PFSK-1 (cell line): ENCODE measurements at regions not wholly inside any gene's neighbourhood (a gene's known extent, or its start where the extent isn't known, plus 50 kb on each side); places are given as distances from the start of the nearest gene placed in this dataset.

ENCODE experiments used
- POLR2AphosphoS5 ChIP-seq: IDR thresholded peaks from 2 replicates; pipeline ENCODE4 v1.6.1; 2012; ENCODE audit warnings: low read depth, mild to moderate bottlenecking, control low read depth, low read length, moderate library complexity
- TAF1 ChIP-seq: IDR thresholded peaks from 2 replicates; pipeline ENCODE4 v1.6.1; 2012; ENCODE audit warnings: low read length, control low read depth, borderline replicate concordance; ENCODE audit not compliant: insufficient read depth
- TF ChIP-seq, protein P1 (sequence below), 2 experiments: IDR thresholded peaks; 2 replicates each; pipeline versions ENCODE4 v1.6.1 to v1.8.0; 2011 to 2012; ENCODE audit warnings: low read depth in 2 of 2, low read length in 2 of 2, control low read depth in 1 of 2, inconsistent platforms in 1 of 2, mild to moderate bottlenecking in 1 of 2, moderate library complexity in 1 of 2; ENCODE audit not compliant: insufficient read depth in 1 of 2

DNA sequence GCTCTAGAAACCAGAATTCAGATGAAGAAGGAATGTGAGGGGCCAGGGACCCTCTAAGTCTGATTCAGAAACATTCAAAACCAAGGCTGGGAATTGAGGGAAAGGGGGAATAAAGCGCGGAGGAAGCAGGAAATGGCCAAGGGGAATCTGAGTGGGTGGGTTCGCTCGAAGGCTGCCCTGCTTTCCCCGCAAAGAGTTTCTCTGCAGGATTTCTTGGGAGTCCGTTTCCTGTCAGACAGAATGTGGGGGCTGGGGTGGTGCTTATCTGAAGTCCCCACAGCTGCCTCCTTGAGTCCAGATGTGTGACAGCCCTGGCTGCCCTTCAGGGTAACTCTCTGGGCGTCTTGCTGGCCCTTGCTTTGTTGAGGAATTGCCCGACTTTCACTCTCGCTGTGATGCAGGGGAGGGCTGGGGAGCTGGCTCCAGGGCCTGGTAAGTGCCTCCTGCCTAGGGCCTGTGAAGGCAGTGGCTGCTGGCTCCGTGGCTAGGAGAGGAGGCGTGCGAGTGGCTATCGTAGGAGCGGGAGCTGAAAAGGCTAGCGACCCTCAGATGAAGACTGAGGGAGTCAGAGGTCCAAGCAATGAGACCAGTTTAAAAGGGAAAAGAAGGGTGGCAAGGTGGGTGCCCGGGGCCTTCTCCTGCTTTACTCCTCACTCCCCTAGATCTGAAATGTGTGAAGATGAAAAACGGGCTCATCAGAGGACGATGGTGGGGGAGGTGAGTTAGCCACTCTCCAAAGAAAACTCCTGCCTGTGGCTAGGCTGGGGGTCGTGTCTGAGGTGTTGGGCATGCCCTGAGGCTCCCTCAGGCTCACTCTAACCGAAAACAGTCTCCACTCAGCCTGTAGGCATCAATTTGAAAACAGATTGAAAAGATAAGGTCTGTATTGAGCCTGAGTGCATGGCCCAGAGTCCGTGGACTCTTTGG lies 143.9 kb upstream of the UMPS start:
- TF ChIP-seq TAF1 (no peak), POLR2AphosphoS5 (no peak)
- TF ChIP-seq, protein P1, sequence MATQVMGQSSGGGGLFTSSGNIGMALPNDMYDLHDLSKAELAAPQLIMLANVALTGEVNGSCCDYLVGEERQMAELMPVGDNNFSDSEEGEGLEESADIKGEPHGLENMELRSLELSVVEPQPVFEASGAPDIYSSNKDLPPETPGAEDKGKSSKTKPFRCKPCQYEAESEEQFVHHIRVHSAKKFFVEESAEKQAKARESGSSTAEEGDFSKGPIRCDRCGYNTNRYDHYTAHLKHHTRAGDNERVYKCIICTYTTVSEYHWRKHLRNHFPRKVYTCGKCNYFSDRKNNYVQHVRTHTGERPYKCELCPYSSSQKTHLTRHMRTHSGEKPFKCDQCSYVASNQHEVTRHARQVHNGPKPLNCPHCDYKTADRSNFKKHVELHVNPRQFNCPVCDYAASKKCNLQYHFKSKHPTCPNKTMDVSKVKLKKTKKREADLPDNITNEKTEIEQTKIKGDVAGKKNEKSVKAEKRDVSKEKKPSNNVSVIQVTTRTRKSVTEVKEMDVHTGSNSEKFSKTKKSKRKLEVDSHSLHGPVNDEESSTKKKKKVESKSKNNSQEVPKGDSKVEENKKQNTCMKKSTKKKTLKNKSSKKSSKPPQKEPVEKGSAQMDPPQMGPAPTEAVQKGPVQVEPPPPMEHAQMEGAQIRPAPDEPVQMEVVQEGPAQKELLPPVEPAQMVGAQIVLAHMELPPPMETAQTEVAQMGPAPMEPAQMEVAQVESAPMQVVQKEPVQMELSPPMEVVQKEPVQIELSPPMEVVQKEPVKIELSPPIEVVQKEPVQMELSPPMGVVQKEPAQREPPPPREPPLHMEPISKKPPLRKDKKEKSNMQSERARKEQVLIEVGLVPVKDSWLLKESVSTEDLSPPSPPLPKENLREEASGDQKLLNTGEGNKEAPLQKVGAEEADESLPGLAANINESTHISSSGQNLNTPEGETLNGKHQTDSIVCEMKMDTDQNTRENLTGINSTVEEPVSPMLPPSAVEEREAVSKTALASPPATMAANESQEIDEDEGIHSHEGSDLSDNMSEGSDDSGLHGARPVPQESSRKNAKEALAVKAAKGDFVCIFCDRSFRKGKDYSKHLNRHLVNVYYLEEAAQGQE (IDR thresholded peaks at IDR 0.05; ENCODE audit: insufficient read depth in 1 of 2, low read depth in 2 of 2, low read length in 2 of 2), result no peak
